ENCODE measurements at regions not wholly inside any gene's neighbourhood (a gene's known extent, or its start where the extent isn't known, plus 50 kb on each side); places are given as distances from the start of the nearest gene placed in this dataset.
A peak's percentile ranks its signal among the peaks of the same experiment; 100 is the strongest.
"Not testable (repeated sequence)": the region's sequence is repeated elsewhere in the genome, so short reads cannot be mapped to it uniquely, and the experiment has no call there.

DNA sequence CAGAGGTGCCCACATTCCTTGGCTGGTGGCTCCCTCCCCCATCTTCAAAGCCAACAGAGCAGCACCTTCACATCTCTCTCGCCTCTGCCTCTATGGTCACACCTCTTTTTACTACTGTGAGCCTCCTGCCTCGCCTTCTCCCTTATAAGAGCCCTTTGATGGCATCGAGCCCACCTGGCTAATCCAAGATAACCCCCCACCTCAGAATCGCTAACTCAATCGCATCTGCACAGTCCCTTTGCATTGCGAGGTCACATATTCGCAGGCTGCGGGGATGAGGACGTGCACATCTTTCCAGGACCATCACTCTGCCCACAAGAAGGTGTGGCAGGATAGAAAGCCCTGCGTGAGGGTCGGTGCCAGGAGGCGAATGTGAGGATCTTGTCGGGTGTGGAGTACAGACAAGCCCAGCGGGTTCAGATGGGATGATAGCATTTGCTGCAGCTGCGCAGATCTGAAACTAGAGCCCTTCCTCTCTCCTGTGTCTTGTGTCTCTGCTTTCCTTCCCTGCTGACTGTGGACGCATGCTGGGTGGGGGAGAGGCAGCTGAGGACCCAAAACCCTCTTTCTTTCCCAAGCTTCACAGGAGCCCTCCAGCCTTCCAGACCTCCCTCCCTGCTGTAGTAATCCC lies 148.3 kb upstream of the HDAC4 start:
- no peaks in the 10 kb centered on the region for H3K36me3 ChIP-seq
- DNase-seq (ENCODE audit: low spot score in 2 of 2) = peak; percentile 37 to 72
- H3K27me3 ChIP-seq = no peaks in the 10 kb centered on the region
- no peak overlapping the region for H3K4me3 ChIP-seq
- no peak overlapping the region for H3K27ac ChIP-seq
- no peaks in the 10 kb centered on the region for H3K4me1 ChIP-seq
- 79% methylated on average over 16 of the region's 16 CpGs for WGBS
- H3K9me3 ChIP-seq = no peaks in the 10 kb centered on the region
- TF ChIP-seq POLR2AphosphoS5 (IDR thresholded peaks at IDR 0.05) (no peak), EP300 (IDR thresholded peaks at IDR 0.05) (no peak), POLR2A (IDR thresholded peaks at IDR 0.05) (no peak)
- TF ChIP-seq, protein P1, sequence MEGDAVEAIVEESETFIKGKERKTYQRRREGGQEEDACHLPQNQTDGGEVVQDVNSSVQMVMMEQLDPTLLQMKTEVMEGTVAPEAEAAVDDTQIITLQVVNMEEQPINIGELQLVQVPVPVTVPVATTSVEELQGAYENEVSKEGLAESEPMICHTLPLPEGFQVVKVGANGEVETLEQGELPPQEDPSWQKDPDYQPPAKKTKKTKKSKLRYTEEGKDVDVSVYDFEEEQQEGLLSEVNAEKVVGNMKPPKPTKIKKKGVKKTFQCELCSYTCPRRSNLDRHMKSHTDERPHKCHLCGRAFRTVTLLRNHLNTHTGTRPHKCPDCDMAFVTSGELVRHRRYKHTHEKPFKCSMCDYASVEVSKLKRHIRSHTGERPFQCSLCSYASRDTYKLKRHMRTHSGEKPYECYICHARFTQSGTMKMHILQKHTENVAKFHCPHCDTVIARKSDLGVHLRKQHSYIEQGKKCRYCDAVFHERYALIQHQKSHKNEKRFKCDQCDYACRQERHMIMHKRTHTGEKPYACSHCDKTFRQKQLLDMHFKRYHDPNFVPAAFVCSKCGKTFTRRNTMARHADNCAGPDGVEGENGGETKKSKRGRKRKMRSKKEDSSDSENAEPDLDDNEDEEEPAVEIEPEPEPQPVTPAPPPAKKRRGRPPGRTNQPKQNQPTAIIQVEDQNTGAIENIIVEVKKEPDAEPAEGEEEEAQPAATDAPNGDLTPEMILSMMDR (IDR thresholded peaks at IDR 0.05) = no peak

DNA sequence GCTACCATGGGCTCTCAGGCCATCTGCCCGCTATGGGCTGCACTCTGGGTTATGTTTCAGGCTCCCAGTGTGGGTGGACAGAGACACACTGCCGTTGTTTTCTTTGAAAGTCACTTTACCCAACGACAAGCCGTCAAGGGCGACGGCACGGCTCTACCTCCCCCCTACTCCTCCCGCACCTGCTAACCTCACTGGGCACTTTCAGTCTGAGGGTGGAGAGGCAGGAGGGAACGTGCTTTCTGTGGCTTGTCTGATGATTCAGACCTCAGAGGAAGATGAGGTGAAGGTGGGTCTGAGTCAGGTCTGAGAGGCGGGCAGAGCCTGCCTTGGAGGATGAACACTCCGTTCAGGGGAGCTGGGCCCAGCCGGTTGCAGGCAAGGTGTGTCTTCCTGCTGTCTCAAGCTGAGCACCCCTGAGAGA lies 147.6 kb upstream of the HDAC4 start:
- no peaks in the 10 kb centered on the region for H3K36me3 ChIP-seq
- WGBS = 83% methylated on average over 12 of the region's 12 CpGs
- H3K4me3 ChIP-seq = no peak overlapping the region
- no peak overlapping the region for H3K27ac ChIP-seq
- H3K27me3 ChIP-seq = no peaks in the 10 kb centered on the region
- H3K4me1 ChIP-seq = no peaks in the 10 kb centered on the region
- DNase-seq (ENCODE audit: low spot score in 2 of 2) = peak in 1 of 2 donors; percentile 37
- H3K9me3 ChIP-seq = no peaks in the 10 kb centered on the region
- TF ChIP-seq, protein P1 (IDR thresholded peaks at IDR 0.05) = no peak
- TF ChIP-seq POLR2A (IDR thresholded peaks at IDR 0.05) (no peak), POLR2AphosphoS5 (IDR thresholded peaks at IDR 0.05) (no peak), EP300 (IDR thresholded peaks at IDR 0.05) (no peak)

DNA sequence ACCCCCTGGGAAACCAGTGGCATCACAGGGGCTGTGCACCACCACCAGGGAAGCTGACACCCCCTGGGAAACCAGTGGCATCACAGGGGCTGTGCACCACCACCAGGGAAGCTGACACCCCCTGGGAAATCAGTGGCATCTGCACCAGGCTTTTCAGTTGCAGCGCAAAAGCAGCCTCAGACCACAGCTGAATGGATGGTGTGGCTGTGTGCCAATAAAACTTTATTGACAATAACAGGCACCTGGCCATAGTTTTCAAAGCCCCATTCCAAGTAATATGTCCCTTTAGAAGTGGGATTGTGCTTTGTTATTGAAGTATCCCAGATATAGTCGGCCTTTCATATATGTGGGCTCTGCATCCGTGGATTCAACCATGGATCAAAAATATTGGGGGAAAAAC lies 146.3 kb upstream of the HDAC4 start:
- not testable (repeated sequence) for H3K4me3 ChIP-seq, H3K9me3 ChIP-seq, H3K27me3 ChIP-seq, H3K36me3 ChIP-seq, H3K4me1 ChIP-seq, H3K27ac ChIP-seq
- DNase-seq (ENCODE audit: low spot score in 2 of 2) = peak in 1 of 2 donors; percentile 15
- WGBS = 89% methylated on average over 2 of the region's 3 CpGs

DNA sequence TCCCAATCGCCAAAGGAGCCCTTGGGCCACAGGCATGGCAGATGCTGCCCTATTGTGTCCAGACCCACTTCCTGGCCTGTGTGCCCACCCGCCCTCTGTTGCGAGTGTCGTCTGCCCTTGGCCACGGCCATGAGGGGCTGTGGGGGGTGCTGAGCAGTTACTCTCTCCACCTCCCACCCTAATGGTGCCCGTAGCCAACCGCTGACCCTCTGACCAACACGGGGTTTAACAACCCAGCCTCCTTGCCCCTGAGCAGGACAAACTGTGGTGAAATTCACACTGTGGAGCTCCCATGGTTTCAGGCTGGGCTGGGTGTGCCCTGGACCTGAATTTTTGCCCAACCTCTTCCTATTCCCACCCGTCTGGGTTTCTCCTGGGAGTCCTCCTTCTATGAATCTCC lies 145.7 kb upstream of the HDAC4 start:
- no peaks in the 10 kb centered on the region for H3K36me3 ChIP-seq
- no peaks in the 10 kb centered on the region for H3K4me1 ChIP-seq
- no peaks in the 10 kb centered on the region for H3K9me3 ChIP-seq
- no peak overlapping the region for H3K4me3 ChIP-seq
- no peak for TF ChIP-seq POLR2AphosphoS5 (IDR thresholded peaks at IDR 0.05)
- no peak for TF ChIP-seq POLR2A (IDR thresholded peaks at IDR 0.05)
- TF ChIP-seq, protein P1 (IDR thresholded peaks at IDR 0.05) = no peak
- no peak for TF ChIP-seq EP300 (IDR thresholded peaks at IDR 0.05)
- no peak overlapping the region for H3K27ac ChIP-seq
- peak in 1 of 2 donors; percentile 38 for DNase-seq (ENCODE audit: low spot score in 2 of 2)
- H3K27me3 ChIP-seq = no peaks in the 10 kb centered on the region
- 80% methylated on average over 9 of the region's 9 CpGs for WGBS

DNA sequence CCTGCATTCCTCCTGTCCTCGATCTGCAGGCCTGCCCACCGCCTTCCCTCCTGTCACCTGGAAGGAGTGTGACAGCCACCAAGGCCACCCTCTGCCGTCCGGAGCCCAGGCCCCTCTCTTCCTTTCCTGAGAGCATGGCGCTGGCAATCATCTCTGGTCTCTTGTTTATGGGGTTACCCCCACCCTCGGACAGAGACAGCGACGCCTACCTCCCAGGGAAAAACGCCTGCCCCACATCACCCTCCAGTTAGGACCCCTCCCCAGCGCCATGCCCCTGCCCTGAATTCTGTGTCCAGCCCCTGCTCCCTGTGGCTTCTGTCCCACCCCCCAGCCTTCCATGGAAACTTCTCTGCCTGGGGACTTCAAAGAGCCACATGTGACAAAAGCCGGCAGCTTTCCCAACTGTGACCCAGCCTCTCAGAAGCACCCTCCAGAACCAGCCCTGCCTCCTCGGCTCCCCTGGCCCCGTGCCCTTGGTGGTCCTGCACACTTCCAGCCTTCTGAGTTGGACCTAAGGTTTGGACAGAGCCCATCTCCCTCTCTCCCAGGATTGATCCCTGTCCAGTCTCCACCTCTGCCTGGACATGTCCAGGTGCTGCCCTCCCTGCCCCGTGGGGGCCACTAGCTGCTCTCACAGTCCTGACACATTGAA lies 145.0 kb upstream of the HDAC4 start:
- H3K4me3 ChIP-seq = no peak overlapping the region
- no peaks in the 10 kb centered on the region for H3K9me3 ChIP-seq
- 84% methylated on average over 13 of the region's 14 CpGs for WGBS
- no peak overlapping the region for H3K27ac ChIP-seq
- no peaks in the 10 kb centered on the region for H3K4me1 ChIP-seq
- H3K36me3 ChIP-seq = no peaks in the 10 kb centered on the region
- TF ChIP-seq EP300 (IDR thresholded peaks at IDR 0.05) (no peak), POLR2AphosphoS5 (IDR thresholded peaks at IDR 0.05) (no peak)
- H3K27me3 ChIP-seq = no peaks in the 10 kb centered on the region
- peak in 1 of 2 donors; percentile 73 for DNase-seq (ENCODE audit: low spot score in 2 of 2)

DNA sequence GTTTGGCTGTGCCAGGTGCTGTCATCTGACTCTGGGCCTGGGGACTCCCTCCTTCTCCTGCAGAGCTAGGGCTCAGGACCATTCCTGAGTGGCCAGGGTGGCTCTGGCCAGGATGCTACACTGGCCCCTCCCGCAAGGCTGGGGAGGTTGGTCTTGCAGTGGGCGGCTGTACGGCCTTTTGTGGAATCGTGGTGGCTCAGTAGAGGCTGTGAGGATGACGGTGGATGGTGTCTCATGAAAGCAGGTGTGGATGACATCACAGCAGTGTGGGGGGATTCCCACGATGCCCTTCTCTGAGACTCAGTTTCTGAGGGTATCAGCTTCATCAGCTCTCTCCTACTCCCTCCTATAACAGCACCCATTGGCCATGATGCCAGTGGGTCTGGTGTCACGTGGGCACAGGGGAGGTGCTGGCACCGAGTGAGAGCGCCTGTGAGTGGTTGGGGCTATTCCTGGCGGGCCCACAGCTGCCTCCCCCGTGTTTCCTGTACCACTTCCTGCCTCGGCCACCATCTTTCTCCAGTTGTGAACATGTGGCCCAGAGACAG lies 144.2 kb upstream of the HDAC4 start:
- peak in 1 of 2 donors; percentile 60 for DNase-seq (ENCODE audit: low spot score in 2 of 2)
- Histone ChIP-seq H3K4me3 (no peak overlapping the region), H3K4me1 (no peaks in the 10 kb centered on the region), H3K36me3 (no peaks in the 10 kb centered on the region), H3K9me3 (no peaks in the 10 kb centered on the region), H3K27ac (no peak overlapping the region), H3K27me3 (no peaks in the 10 kb centered on the region)
- 89% methylated on average over 12 of the region's 12 CpGs for WGBS
- TF ChIP-seq POLR2AphosphoS5 (IDR thresholded peaks at IDR 0.05) (no peak), POLR2A (IDR thresholded peaks at IDR 0.05) (no peak), EP300 (IDR thresholded peaks at IDR 0.05) (no peak)
- TF ChIP-seq, protein P1 (IDR thresholded peaks at IDR 0.05) = no peak

Measured in suprapubic skin (tissue), 4 donors.